A673 (cell line): ENCODE measurements at regions not wholly inside any gene's neighbourhood (a gene's known extent, or its start where the extent isn't known, plus 50 kb on each side); places are given as distances from the start of the nearest gene placed in this dataset.

Source experiments
- BruUV-seq: library from RNA; stranded (reverse); fragments of 400-500 nt; replicated peaks from 2 replicates; lab custom pipeline; 2021; lab: Mats Ljungman, UMichigan
- CTCF ChIA-PET: fragments of 300-600 bp; sonication (Branson Sonifier 250); formaldehyde crosslinking; loops from one replicate; lab custom pipeline; 2022; ENCODE audit warnings: antibody characterized with exemption; lab: Charles Lee
- POLR2A ChIA-PET: fragments of 300-600 bp; sonication (Branson Sonifier 250); formaldehyde crosslinking; loops from one replicate; lab custom pipeline; 2022; ENCODE audit warnings: antibody characterized with exemption; ENCODE audit not compliant: low non-redundant PET; lab: Charles Lee
- DNase-seq: peaks from one replicate; pipeline ENCODE4 v3.0.0-alpha.2; 2015; ENCODE audit warnings: low spot score
- H3K27ac ChIP-seq: fragments of 200-600 bp; sonication (generic); 2 replicates; pipeline ENCODE4 v1.5.1; 2016; ENCODE audit warnings: mixed run types, low read depth, mild to moderate bottlenecking, mixed read lengths, antibody characterized with exemption, low read length; ENCODE audit not compliant: poor library complexity, severe bottlenecking
- H3K27me3 ChIP-seq: fragments of 200-600 bp; sonication (generic); replicated peaks from 2 replicates; pipeline ENCODE4 v1.6.1; 2017; ENCODE audit warnings: mixed run types, low read depth, mild to moderate bottlenecking, mixed read lengths, antibody characterized with exemption, low read length; ENCODE audit not compliant: insufficient read depth, poor library complexity
- H3K36me3 ChIP-seq: fragments of 200-600 bp; sonication (generic); 2 replicates; pipeline ENCODE4 v1.6.1; 2016; ENCODE audit warnings: mixed run types, mild to moderate bottlenecking, mixed read lengths, antibody characterized with exemption, low read length; ENCODE audit not compliant: insufficient read depth, poor library complexity, severe bottlenecking
- H3K4me1 ChIP-seq: fragments of 200-600 bp; sonication (generic); 2 replicates; pipeline ENCODE4 v1.6.1; 2017; ENCODE audit warnings: mixed run types, mild to moderate bottlenecking, mixed read lengths, antibody characterized with exemption, low read length; ENCODE audit not compliant: insufficient read depth, poor library complexity, severe bottlenecking
- H3K4me3 ChIP-seq: fragments of 200-600 bp; sonication (generic); 2 replicates; pipeline ENCODE4 v1.5.1; 2016; ENCODE audit warnings: low read depth, mixed run types, mild to moderate bottlenecking, mixed read lengths, low read length; ENCODE audit not compliant: poor library complexity, severe bottlenecking
- H3K9me3 ChIP-seq: fragments of 200-600 bp; sonication (generic); 2 replicates; pipeline ENCODE4 v1.6.1; 2016; ENCODE audit warnings: mixed run types, low read depth, mild to moderate bottlenecking, mixed read lengths, antibody characterized with exemption, low read length; ENCODE audit not compliant: poor library complexity, severe bottlenecking
- EZH2 ChIP-seq: fragments of 200-600 bp; sonication (generic); IDR thresholded peaks from 2 replicates; pipeline ENCODE4 v1.6.1; 2017; ENCODE audit warnings: borderline replicate concordance, low read depth, mild to moderate bottlenecking, mixed read lengths, antibody characterized with exemption, low read length; ENCODE audit not compliant: poor library complexity, severe bottlenecking
- intact Hi-C: fragments of 100-400 bp; cut with micrococcal nuclease; formaldehyde crosslinking; loops from one replicate; pipeline ENCODE4 v1.10.0; 2022; ENCODE audit not compliant: unreplicated experiment
- TF ChIP-seq, protein P1 (sequence below): fragments of 300-800, 200-600 bp; sonication (generic); conservative IDR thresholded peaks from 2 replicates; pipeline ENCODE4 v1.5.1; 2017; ENCODE audit warnings: low read depth, mild to moderate bottlenecking, antibody characterized with exemption, low read length, moderate library complexity, mixed read lengths

GRCh38 chr4:14359991-14360390 lies 642.3 kb upstream of the CPEB2 start:
- no peaks in the 10 kb centered on the region for H3K36me3 ChIP-seq
- TF ChIP-seq, protein P1, sequence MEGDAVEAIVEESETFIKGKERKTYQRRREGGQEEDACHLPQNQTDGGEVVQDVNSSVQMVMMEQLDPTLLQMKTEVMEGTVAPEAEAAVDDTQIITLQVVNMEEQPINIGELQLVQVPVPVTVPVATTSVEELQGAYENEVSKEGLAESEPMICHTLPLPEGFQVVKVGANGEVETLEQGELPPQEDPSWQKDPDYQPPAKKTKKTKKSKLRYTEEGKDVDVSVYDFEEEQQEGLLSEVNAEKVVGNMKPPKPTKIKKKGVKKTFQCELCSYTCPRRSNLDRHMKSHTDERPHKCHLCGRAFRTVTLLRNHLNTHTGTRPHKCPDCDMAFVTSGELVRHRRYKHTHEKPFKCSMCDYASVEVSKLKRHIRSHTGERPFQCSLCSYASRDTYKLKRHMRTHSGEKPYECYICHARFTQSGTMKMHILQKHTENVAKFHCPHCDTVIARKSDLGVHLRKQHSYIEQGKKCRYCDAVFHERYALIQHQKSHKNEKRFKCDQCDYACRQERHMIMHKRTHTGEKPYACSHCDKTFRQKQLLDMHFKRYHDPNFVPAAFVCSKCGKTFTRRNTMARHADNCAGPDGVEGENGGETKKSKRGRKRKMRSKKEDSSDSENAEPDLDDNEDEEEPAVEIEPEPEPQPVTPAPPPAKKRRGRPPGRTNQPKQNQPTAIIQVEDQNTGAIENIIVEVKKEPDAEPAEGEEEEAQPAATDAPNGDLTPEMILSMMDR, result no peak
- TF ChIP-seq EZH2, result no peak
- BruUV-seq, result no TSS peak
- CTCF ChIA-PET, result no interaction called here
- H3K27me3 ChIP-seq, result no peaks in the 10 kb centered on the region
- H3K4me3 ChIP-seq, result no peak overlapping the region
- POLR2A ChIA-PET, result no interaction called here
- no peaks in the 10 kb centered on the region for H3K9me3 ChIP-seq
- H3K27ac ChIP-seq, result no peak overlapping the region
- DNase-seq, result peak; percentile 22
- H3K4me1 ChIP-seq, result peaks cover 7% of the 10 kb centered on the region
- intact Hi-C loops, result no loop called here

DNA sequence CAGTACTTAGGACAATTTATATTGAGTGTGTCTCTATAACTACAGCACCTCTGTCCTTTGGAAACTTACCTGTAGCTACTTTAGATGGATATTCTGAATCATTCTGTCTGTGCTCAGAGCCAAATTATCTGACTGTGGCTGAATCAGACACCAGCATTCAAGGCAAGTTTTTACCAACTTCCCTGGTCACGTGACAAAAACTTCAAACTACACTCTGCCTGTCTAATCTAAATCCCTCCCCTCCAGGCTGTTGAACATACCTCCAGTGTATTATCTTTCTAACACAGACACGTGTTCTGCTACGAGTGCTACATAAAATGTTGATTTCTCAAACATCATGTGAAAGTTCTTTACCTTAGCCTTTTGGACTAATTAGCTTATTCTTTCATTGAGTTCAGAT lies 641.2 kb upstream of the CPEB2 start:
- no peaks in the 10 kb centered on the region for H3K9me3 ChIP-seq
- BruUV-seq, result no TSS peak
- no peaks in the 10 kb centered on the region for H3K36me3 ChIP-seq
- TF ChIP-seq, protein P1, result no peak
- H3K4me1 ChIP-seq, result peaks cover 11% of the 10 kb centered on the region
- H3K4me3 ChIP-seq, result no peak overlapping the region
- no peak overlapping the region for H3K27ac ChIP-seq
- ChIA-PET CTCF (no interaction called here), POLR2A (no interaction called here)
- intact Hi-C loops, result no loop called here
- DNase-seq, result no peak
- H3K27me3 ChIP-seq, result no peaks in the 10 kb centered on the region

- no peaks in the 10 kb centered on the region for H3K27me3 ChIP-seq
- H3K4me3 ChIP-seq, result no peak overlapping the region
- POLR2A ChIA-PET, result no interaction called here
- H3K9me3 ChIP-seq, result no peaks in the 10 kb centered on the region
- BruUV-seq, result no TSS peak
- no peak for TF ChIP-seq EZH2
- TF ChIP-seq, protein P1, result no peak
- DNase-seq, result no peak
- intact Hi-C loops, result no loop called here
- peaks cover 11% of the 10 kb centered on the region for H3K4me1 ChIP-seq
- CTCF ChIA-PET, result no interaction called here
- no peak overlapping the region for H3K27ac ChIP-seq
- no peaks in the 10 kb centered on the region for H3K36me3 ChIP-seq
These were observed 639.9 kb upstream of the CPEB2 start for GRCh38 chr4:14362385-14362784.
